ENCODE measurements at regions not wholly inside any gene's neighbourhood (a gene's known extent, or its start where the extent isn't known, plus 50 kb on each side); places are given as distances from the start of the nearest gene placed in this dataset.

GRCh38 chr10:58014436-58014835, 253.3 kb downstream of the IPMK start:
- TF ChIP-seq EP300 (IDR thresholded peaks at IDR 0.05) = no peak
- TF ChIP-seq, protein P1, sequence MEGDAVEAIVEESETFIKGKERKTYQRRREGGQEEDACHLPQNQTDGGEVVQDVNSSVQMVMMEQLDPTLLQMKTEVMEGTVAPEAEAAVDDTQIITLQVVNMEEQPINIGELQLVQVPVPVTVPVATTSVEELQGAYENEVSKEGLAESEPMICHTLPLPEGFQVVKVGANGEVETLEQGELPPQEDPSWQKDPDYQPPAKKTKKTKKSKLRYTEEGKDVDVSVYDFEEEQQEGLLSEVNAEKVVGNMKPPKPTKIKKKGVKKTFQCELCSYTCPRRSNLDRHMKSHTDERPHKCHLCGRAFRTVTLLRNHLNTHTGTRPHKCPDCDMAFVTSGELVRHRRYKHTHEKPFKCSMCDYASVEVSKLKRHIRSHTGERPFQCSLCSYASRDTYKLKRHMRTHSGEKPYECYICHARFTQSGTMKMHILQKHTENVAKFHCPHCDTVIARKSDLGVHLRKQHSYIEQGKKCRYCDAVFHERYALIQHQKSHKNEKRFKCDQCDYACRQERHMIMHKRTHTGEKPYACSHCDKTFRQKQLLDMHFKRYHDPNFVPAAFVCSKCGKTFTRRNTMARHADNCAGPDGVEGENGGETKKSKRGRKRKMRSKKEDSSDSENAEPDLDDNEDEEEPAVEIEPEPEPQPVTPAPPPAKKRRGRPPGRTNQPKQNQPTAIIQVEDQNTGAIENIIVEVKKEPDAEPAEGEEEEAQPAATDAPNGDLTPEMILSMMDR (IDR thresholded peaks at IDR 0.05) = no peak

Data from sigmoid colon (tissue), 4 donors.